Endothelial cell of hepatic sinusoid (primary cell): ENCODE measurements at regions not wholly inside any gene's neighbourhood (a gene's known extent, or its start where the extent isn't known, plus 50 kb on each side); places are given as distances from the start of the nearest gene placed in this dataset.
"Not testable (repeated sequence)": the region's sequence is repeated elsewhere in the genome, so short reads cannot be mapped to it uniquely, and the experiment has no call there.

Source experiments
- in situ Hi-C: cut with HindIII; loops from 2 replicates; pipeline ENCODE4 v1.10.0; 2017; ENCODE audit warnings: low sequenced_read_pairs

DNA sequence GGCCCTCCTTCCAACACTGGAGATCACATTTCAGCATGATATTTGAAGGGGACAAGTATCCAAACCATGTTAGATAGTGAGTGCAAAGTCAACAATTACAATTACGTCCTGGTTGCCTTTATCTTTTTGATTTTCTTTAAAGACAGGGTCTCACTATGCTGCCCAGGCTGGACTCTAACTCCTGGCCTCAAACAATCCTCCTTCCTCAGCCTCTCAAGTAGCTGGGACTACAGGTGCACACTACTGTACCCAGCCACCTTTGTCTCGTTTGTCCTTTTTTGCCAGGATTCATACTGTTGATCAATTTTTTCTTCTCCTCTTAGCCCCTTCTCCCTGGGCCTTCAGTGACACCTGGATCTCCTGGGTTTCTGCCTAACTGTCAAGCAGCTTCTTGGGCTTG lies 240.5 kb upstream of the FANCL start:
- in situ Hi-C loops = no loop called here

DNA sequence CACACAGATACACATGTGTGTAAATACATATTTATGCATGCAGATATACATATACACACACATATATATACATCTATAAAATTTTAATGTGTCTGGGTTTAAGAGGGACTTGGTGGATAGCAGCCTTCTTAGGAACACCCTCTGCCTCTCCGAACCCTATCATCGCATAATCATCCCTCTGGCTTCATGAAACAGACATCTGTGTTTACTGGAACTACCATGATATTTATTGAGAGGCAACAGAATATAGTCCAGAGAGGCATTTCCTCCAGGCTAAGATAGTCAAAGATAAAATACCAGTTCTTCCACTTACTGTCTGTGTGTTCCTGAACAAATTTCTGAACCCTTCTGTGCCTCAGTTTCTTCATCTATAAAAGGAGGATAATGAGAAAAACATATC lies 239.0 kb upstream of the FANCL start:
- in situ Hi-C loops = no loop called here

DNA sequence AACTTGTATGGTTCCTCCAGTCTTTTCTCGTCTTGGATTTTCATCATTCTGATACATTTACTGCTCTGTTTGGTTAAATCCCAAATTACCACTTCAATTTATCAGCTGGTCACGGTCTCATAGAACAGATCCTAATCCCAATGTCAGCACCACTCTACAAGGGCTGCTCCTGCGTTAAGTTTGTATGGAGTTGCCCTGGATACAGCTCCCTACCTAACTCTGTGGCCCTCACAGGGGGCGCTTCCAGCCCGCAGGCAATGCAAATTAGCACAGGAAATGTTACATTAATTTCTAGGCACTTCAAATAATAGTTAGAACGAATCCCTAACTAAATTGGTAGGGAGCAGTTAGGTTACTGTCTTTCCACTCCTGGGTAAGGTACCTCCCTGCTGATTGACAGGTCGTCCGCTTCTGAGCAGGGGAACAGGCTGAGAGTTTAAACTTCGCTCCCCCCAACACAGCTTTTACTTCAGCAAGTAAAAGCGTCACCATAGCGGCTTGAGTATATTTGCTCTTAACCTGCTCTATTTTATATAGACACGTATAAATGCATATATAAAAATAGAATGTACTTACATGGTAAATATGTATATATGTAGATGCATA lies 238.5 kb upstream of the FANCL start:
- in situ Hi-C loops = no loop called here

DNA sequence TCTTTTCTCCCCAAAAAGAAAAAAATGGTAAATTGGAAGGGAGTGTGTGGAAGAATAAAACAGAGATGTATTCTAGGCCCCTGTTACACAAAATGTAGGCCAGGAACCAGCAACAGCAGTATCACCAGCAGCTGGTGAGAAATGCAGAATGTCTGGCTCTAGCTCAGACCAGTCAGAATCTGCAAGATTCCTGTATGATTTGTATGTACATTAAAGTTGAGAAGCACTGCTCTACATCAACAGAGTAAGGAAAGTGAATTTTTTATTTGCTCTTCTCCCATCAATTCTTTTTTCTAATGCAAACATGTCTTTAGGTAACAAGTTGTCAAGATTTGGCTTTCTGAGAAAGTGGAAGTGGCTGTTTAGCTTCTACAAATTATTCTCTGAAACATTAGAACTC lies 235.4 kb upstream of the FANCL start:
- in situ Hi-C loops = no loop called here

DNA sequence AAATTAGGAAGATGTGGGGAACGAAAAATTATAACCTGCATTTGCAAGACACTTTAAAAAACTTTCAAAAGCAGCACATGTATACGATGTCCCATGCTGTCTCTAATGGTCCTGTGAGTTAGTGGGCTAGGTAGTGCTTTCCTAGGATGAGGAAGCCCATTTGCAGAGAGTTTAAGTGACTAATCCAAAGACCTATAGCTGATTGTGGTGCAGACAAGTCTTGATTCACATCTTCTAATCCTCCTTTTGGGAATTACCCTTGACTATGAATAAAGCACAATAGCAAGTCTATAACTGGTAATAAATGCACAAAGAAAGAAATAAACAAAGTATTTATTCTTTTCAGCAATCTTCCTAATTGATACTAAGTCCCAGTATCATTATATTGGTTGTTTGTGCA lies 234.6 kb upstream of the FANCL start:
- in situ Hi-C loops = no loop called here

DNA sequence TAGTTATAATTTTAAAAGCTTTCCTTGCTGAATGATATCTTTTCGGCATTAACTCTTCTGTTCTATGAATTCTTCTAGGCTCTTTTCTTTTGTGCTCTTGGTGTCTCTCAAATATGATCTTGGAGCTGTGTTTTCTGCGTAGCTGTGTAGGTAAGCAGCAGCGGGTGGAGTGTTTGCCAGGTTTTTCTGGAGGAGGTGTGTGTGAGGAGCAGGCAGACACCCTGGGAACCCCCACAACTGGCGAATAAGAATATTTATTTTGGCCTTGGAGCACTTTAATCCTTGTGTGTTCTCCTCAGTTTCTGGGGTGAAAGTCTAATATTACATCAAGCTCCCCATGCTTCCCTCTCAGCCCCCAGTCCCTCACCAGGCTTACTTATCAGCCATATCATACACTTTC lies 232.0 kb upstream of the FANCL start:
- in situ Hi-C loops = no loop called here

DNA sequence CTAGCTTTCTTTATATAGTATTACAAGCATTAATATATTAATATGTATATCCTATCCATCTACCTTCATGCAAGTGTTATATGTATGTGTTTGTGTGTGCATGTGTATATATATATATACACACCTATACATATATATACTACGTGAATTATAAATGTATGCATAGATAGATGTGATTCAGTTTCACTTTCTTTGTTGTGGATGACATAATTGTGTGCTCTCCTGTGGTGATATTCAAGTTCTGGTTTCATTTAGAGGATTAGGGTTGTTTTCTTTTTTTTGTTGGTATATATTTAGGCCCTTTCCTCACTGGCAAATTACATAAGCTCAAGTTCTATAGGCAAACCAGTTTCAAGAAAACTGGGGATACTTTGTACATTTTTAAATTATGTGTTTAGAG lies 225.7 kb upstream of the FANCL start:
- in situ Hi-C loops = no loop called here

DNA sequence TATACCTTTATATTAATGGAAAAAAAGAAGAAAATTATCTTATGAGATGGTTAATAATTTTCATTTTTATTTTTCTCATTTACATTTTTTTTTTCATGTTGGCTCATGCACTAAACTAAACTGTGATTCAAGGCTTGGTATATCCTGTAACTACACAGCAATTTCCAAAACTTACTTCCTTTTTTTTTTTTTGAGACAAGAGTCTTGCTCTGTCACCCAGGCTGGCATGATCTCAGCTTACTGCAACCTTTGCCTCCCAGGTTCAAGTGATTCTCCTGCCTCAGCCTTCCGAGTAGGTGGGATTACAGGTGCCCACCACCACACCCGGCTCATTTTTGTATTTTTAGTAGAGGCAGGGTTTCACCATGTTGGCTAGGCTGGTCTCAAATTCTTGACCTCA lies 224.9 kb upstream of the FANCL start:
- in situ Hi-C loops = not testable (repeated sequence)

DNA sequence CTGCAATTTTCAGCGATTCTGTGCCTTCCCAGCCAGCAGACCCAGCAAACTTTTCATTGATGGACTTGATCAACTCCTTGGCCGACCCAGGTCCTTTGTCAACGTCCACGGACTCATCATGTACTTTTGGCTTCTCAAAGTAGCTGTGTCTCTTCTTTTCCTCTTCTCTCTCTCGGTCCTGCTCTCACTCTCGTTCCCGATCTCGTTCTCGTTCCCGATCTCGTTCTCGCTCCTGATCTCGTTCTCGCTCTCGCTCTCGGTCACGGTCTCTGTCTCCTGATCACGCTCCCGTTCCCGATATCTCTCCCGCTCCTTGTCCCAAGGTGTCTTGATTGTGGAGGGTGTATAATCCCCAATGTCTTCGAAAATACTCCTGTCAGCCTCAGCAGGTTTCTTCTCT lies 219.5 kb upstream of the FANCL start:
- in situ Hi-C loops = no loop called here

DNA sequence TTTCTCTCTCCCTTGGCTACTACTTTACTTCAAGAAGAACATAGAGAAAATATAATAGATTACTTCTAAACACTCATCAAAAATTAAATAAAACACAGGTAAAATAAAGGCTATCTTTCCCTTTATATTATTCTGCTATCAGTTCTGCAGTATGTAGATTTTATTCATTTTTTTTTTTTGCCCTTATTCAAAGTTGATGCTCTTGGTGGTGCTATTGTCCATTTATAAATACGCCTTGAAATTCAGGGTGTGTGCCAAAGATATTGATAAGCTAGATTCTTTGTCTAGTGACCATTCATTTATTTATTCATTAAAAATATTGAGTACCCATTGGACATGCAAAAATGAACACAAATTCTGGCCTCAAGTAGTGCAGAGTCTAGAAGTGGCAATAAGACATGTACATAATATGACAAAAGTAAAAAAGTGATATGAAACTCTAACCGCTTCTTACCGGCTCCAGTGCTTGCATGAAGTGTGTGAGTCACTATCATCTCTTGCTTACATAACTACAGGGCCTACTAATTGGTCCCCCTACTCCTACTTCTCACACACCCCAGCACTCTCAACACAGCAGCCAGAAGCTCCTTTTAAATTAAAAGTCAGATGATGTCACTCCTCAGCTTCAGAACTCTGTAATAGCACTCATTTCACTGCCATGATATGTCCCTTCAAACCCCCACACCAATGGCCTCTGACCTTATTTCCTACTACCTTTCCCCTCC lies 208.3 kb upstream of the FANCL start:
- in situ Hi-C loops = no loop called here

DNA sequence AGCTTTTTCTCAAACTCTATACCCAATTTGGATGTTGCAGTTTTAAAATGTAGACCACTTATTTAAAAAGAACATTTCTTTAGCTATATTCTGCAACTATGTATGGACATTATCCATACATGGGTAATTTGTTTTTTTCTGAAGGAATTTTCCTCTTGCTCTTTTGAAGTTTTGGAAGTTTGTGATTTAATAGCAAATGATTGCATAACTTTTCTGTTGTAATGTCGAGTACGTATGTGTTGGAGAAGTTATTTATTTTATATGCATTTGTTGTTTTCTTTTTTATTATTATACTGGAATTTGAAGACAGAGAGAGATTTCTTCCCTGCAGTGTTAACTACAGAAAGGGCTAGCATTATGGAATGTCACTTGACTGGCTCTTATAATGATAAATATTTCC lies 207.7 kb upstream of the FANCL start:
- in situ Hi-C loops = no loop called here

DNA sequence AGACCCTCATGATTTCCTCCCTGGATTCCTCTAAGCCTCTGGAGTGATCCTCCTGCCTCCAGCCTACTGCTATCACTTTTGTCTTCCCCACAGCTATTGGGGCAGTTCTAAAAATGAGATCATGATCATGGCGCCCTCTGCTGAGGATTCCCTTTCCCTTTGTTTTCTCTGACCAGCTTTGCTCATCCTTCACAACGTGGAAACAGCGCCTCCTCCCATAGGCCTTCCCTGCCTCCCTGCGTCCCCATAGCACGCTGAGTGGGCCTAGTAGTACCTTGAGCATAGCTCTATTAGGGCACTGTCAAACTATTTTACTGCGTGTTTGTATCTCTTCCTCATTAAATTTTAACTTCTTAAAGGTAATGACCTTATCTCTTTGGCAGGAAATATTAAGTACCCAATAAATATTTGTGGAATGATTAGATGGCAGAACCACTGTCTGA lies 207.0 kb upstream of the FANCL start:
- in situ Hi-C loops = no loop called here

DNA sequence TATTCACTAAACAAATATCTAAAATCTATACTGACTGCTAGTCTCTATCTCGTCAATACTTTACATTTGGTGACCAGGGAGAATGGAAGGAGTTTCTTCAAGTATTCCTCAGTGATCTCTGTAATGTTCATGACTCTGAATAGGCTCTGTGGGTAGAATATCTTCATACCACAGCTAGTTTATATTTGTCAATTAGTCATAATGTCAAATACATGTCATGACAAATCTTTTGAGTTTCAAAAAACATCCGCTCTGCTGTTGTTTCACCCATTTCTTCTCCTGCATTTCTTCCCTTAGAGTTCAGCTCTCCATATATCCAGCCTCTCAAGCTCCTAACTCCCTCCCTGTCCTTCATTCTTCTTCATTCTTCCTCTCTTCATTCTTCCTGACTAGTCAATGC lies 206.5 kb upstream of the FANCL start:
- in situ Hi-C loops = no loop called here

DNA sequence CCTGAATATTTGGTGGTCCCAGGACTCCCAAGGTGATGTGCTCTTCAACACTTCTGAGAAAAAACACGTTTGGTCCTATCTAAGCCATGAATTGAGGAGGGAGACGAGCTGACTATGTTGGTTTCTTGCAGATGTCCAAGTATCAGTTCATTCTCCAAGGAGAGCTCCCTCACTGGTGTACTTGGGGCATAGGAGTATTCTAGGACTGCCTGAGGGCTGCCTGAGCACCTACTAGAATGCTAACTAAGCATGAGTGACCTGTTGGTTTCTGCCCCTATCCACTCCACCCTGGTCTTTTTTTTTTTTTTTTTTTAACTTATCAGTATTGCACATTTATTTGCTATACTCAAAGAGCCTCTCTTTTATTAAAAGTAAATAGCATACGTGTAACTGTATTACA lies 200.5 kb upstream of the FANCL start:
- in situ Hi-C loops = no loop called here

DNA sequence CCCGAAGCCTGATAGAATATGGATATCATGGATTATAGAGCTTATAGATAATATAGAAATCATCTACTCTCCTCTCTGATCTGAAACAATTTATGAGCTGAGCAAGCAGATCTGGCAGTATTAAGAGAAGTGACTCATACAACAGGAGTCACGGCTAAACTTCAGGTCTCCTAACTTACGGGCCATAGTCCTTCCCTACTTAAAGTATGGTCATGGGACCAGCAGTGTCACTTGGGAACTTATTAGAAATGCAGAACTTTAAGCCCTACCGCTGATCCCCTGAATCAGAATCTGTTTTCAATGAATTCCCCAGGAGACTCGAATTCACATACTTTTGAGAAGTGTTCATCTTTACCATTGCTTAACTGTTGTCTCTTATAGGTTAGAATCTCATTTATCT lies 195.7 kb upstream of the FANCL start:
- in situ Hi-C loops = no loop called here

DNA sequence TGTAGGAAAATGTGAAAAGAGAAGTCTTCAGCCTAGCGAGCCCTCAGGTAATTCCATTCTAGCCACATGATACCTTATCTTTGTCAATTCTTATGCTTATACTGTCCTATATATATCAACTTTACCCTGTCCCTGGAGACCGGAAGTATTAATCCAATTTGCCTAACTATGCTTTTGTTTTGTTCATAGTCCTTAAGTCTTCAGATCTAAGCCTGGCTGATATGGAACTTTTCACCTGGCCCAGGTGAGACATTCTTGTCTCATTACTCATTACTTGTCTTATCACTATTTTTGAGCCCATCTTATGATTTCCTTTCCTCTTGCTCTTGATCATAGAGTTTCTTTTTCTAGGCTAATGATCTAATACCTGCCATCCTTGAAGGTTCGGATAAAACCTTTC lies 194.1 kb upstream of the FANCL start:
- in situ Hi-C loops = no loop called here

DNA sequence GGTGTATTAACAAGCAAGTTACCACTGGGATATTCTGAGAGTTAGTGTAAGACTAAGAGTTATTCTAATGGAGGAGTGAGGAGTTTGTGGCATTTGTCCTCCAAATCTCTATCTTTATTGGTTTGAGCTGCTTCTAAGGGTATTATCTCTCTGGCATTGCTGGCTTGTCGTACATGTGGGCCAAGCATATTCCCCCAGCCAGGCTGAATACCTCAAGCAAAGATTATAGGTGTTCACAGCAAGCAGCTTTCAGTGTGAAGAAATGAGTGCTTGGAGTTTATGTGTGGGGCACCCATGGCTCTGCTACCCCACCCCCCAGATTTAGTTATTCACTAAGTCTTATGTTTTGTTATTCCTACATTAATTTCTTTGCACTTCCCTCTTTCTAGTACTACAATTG lies 193.6 kb upstream of the FANCL start:
- in situ Hi-C loops = no loop called here

DNA sequence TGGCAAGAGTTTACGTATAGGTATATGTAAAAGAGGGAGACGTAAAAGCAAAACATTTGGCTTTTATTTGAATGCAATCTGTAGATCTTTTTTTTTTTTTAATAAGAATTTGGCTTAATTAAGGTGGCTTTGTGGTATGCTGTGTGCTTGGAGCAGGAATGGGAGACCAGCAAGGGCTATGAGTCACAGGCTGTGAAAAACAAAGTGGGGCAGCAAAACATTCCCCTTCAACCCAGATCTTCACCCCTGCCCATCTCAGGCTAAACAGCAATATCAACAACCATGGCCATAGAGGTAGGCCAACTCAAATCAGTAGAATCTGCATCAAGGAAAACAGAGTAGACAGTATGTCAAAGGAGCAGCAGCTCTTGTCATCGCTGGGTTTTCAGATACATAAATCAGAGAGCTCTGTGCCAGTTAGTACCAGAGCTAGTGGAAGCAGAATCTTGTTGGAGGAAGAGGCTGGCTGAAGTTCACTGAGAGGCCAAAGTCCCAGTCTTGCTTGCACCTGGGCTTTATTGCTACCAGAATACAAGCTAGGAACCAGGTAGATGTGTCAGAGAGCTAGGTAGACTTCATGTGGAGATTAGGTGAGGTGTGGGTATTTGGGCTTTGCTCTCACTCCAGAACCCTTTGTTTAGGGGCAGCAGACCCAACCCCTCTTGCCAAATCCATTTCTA lies 191.5 kb upstream of the FANCL start:
- in situ Hi-C loops = no loop called here

DNA sequence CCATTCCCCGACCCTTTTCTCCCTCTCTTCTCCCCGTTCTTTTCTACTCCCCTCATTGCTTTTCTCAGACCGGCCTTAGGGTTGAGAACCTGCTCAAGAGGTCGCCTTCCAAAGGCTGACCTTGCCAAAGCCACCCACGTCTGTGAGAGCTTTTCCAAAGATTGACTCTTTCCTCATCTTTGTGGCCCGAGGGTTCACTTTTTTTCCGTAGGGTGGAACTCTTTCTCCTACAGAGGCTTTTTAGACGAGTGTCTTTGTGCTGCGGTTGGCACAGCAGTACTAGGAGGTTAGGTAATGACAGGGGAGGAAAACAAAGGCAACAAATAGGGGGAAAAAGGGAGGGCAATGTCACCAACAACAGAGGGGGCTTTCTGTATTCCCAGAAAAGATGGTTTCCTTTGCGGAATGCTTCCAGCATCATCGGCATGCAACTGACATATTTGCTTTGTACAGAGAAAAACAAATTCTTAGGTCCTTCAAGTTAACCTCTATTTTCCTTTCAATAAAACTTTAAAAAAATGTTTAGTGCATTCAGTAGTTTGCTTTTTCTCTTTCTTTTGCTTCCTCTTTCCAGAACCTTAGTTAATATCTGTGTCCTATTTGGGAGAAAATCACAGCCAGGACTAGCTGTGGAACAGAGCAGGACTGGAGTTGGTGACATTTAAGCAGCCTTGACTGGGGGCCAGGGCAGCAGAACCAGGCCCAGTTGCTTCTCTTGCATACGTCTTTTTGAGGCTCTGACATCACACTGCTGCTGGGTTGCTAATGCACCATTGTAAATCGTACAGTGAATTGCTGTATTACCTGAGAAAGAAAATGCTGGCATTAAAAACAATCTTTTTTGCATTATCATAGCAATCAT lies 188.1 kb upstream of the FANCL start:
- in situ Hi-C loops = no loop called here

DNA sequence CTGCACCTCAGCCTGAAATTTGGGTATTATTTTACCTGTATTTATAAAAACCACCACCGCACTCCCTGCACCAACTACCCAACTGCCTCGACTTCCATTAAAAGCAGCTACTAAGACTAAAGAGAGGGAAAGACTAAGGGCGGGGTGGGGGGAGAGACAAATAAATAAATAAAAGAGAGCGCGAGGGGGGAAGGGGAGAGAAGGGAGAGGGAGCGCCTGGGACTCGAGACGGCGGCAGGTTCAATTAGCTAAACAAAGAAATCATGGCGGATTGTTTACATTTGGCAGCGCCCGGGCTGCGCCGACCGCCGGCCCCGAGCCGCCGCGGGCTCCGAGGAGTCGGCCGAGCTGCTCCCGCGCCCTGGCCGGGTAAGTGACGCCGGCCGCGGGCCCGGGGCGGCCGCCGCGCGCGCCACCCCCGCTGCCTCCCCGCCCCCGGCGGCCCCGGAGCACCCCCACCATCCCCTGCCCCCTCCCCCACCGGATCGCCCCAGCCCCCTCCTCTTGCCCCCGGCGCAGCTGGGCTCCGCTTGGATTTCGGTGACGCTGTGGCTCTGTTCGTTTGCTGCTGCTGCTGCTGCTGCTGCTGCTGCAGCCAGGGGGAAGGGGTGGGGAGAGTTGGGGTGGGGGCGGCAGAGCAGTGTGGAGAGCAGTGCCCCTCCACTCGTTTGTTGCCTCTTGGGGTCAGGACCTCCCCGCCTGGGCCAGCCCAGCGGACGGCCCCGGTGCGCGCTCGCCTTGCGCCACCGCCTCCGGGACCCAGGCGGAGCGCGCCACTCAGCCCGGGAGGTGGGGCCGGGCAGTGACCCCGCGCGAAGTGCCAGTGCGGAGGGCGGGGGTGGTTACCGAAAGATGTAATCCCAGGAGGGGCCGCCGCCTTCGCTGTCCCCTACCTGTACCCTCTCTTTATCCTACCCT lies 187.2 kb upstream of the FANCL start:
- in situ Hi-C loops = no loop called here
